CD4-positive, alpha-beta T cell treated with Interleukin-4 for 1 hour (primary cell): ENCODE measurements at regions not wholly inside any gene's neighbourhood (a gene's known extent, or its start where the extent isn't known, plus 50 kb on each side); places are given as distances from the start of the nearest gene placed in this dataset.

ENCODE experiments used
- DNase-seq, 2 donors: peaks; one replicate each; pipeline ENCODE4 v3.0.0-alpha.2; 2020 to 2022

- no peak for DNase-seq
Measured at GRCh38 chr1:34331020-34331926, 154.6 kb downstream of the C1orf94 start.

GRCh38 chr1:34332996-34333395, 156.3 kb downstream of the C1orf94 start:
- no peak for DNase-seq

- DNase-seq, result no peak
Measured at GRCh38 chr1:34338871-34339270, 162.2 kb downstream of the C1orf94 start.

- DNase-seq, result no peak
Measured at GRCh38 chr1:34341896-34342295, 165.2 kb downstream of the C1orf94 start.

- no peak for DNase-seq
Measured at GRCh38 chr1:34342334-34342733, 165.6 kb downstream of the C1orf94 start.

GRCh38 chr1:34346128-34346527, 169.4 kb downstream of the C1orf94 start:
- DNase-seq, result no peak

GRCh38 chr1:34353409-34353808, 176.7 kb downstream of the C1orf94 start:
- DNase-seq, result no peak

- no peak for DNase-seq
Measured at GRCh38 chr1:34354367-34354766, 177.7 kb downstream of the C1orf94 start.

- DNase-seq, result no peak
Measured at GRCh38 chr1:34356853-34357252, 180.1 kb downstream of the C1orf94 start.

GRCh38 chr1:34358636-34359035, 181.9 kb downstream of the C1orf94 start:
- DNase-seq, result no peak

- no peak for DNase-seq
Measured at GRCh38 chr1:34359411-34359810, 182.7 kb downstream of the C1orf94 start.

- DNase-seq, result no peak
Measured at GRCh38 chr1:34360574-34360973, 183.9 kb downstream of the C1orf94 start.

- no peak for DNase-seq
Measured at GRCh38 chr1:34361121-34361520, 184.4 kb downstream of the C1orf94 start.

GRCh38 chr1:34361781-34362357, 185.2 kb downstream of the C1orf94 start:
- DNase-seq, result no peak

- no peak for DNase-seq
Measured at GRCh38 chr1:34362949-34363348, 186.2 kb downstream of the C1orf94 start.

GRCh38 chr1:34363447-34363846, 186.7 kb downstream of the C1orf94 start:
- no peak for DNase-seq

GRCh38 chr1:34363915-34364314, 187.2 kb downstream of the C1orf94 start:
- no peak for DNase-seq

- no peak for DNase-seq
Measured at GRCh38 chr1:34364376-34364775, 187.7 kb downstream of the C1orf94 start.

GRCh38 chr1:34365295-34365694, 188.6 kb downstream of the C1orf94 start:
- DNase-seq, result no peak

- no peak for DNase-seq
Measured at GRCh38 chr1:34366875-34367624, 190.3 kb downstream of the C1orf94 start.

- DNase-seq, result no peak
Measured at GRCh38 chr1:34367954-34368353, 191.2 kb downstream of the C1orf94 start.

- no peak for DNase-seq
Measured at GRCh38 chr1:34369701-34370455, 193.2 kb downstream of the C1orf94 start.

- DNase-seq, result no peak
Measured at GRCh38 chr1:34370748-34371147, 194.0 kb downstream of the C1orf94 start.
